ENCODE measurements at regions not wholly inside any gene's neighbourhood (a gene's known extent, or its start where the extent isn't known, plus 50 kb on each side); places are given as distances from the start of the nearest gene placed in this dataset.

DNA sequence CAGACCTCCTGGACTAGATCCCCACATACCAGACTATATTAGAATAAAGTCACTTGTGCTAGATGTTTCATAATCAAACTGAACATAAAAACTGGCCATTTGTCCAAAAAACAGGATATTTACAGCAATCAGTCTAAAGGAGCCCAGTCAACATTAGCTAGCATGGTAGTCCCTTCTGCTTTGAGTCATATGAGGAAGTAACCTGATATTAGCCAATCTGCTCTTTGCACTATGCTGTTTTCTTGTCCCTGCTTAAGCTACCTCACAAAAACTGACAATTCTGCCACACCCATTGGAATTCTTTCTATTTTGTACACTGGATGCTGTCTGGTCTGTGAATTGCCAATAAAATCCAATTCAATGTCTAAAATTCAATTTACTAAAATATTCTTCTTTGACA, 1824.2 kb downstream of the OLFM4 start:
- DNase-seq (ENCODE audit: low read depth, low spot score): no peak
- TF ChIP-seq FOXP2 (optimal IDR thresholded peaks at IDR 0.05; ENCODE audit: control extremely low read depth, extremely low read length, insufficient read depth) (no peak), POLR2AphosphoS5 (IDR thresholded peaks at IDR 0.05; ENCODE audit: borderline replicate concordance, low read depth, low read length) (no peak), EZH2 (IDR thresholded peaks at IDR 0.05) (no peak)
- H3K9me3 ChIP-seq (ENCODE audit: low read depth, low read length): no peaks in the 10 kb centered on the region
- no peak overlapping the region for H3K4me3 ChIP-seq
- no peak overlapping the region for H3K9ac ChIP-seq (ENCODE audit: insufficient read length)
- H3K27ac ChIP-seq: no peak overlapping the region
- H3K36me3 ChIP-seq (ENCODE audit: insufficient read depth, low read length): no peaks in the 10 kb centered on the region

DNA sequence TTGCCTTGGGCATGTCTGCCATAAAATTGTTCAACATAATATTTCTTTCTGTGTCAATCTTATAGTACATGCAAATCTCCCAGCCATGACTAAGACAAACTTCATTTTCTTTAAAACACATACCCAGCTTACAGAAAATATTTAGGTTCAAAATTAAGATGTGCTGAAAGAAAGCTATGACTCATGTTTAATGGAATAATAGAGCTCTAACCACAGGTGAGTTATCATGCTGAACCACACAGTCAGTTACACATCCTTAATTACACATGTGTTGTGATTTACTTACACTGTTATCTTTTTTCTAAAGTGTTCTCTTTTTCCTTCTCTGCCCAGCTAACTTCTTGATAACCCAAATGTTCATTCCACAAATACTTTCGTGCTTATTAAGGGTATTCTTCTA, 1831.2 kb downstream of the OLFM4 start:
- Histone ChIP-seq H3K9me3 (ENCODE audit: low read depth, low read length) (no peaks in the 10 kb centered on the region), H3K9ac (ENCODE audit: insufficient read length) (no peak overlapping the region), H3K36me3 (ENCODE audit: insufficient read depth, low read length) (no peaks in the 10 kb centered on the region), H3K4me3 (no peak overlapping the region), H3K27ac (no peak overlapping the region)
- TF ChIP-seq POLR2AphosphoS5 (IDR thresholded peaks at IDR 0.05; ENCODE audit: borderline replicate concordance, low read depth, low read length) (no peak), EZH2 (IDR thresholded peaks at IDR 0.05) (no peak), FOXP2 (optimal IDR thresholded peaks at IDR 0.05; ENCODE audit: control extremely low read depth, extremely low read length, insufficient read depth) (no peak)
- no peak for DNase-seq (ENCODE audit: low read depth, low spot score)

DNA sequence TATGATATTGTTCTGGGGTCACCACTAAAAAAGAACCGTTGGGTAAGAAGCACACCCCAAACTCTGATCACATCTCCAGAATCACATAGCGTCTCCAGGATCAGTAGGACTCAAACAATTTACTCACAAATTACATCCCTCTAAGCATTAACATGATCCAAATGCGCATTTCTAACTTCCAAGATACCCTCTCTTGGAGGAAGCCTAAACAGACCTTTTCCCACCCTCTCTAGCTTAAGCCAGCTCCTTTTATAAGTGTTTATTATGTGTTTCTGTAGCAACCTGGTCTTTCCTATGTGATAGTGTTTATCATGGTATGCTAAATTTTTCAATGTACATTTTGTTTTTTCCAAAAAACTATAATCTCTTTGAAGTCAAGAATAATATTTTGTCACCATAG, 1846.5 kb downstream of the OLFM4 start:
- TF ChIP-seq EZH2 (IDR thresholded peaks at IDR 0.05): no peak
- TF ChIP-seq POLR2AphosphoS5 (IDR thresholded peaks at IDR 0.05; ENCODE audit: borderline replicate concordance, low read depth, low read length): no peak
- no peak for TF ChIP-seq FOXP2 (optimal IDR thresholded peaks at IDR 0.05; ENCODE audit: control extremely low read depth, extremely low read length, insufficient read depth)
- no peaks in the 10 kb centered on the region for H3K36me3 ChIP-seq (ENCODE audit: insufficient read depth, low read length)
- H3K4me3 ChIP-seq: no peak overlapping the region
- no peak overlapping the region for H3K9ac ChIP-seq (ENCODE audit: insufficient read length)
- no peaks in the 10 kb centered on the region for H3K9me3 ChIP-seq (ENCODE audit: low read depth, low read length)
- no peak for DNase-seq (ENCODE audit: low read depth, low spot score)
- H3K27ac ChIP-seq: no peak overlapping the region

DNA sequence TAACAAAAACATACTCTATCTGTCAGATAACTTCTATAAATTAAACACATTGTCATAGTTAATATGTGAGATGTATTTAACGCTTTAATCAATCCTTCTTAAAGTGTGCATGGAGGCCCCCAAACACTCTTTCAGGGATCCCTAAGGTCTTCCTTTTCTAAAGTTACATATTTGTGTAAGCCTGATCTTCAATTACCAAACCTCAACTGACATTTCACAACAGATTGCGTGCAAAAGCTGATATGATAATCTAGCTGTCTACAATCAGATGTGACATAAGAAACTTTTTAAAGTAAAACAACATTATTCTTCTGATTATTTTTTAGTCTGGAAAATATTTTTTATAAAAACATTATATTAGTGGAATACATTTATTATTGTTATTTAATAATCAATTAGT, 1850.4 kb downstream of the OLFM4 start:
- Histone ChIP-seq H3K4me3 (no peak overlapping the region), H3K9ac (ENCODE audit: insufficient read length) (no peak overlapping the region), H3K36me3 (ENCODE audit: insufficient read depth, low read length) (no peaks in the 10 kb centered on the region), H3K27ac (no peak overlapping the region), H3K9me3 (ENCODE audit: low read depth, low read length) (no peaks in the 10 kb centered on the region)
- TF ChIP-seq FOXP2 (optimal IDR thresholded peaks at IDR 0.05; ENCODE audit: control extremely low read depth, extremely low read length, insufficient read depth): no peak
- no peak for TF ChIP-seq EZH2 (IDR thresholded peaks at IDR 0.05)
- TF ChIP-seq POLR2AphosphoS5 (IDR thresholded peaks at IDR 0.05; ENCODE audit: borderline replicate concordance, low read depth, low read length): no peak
- DNase-seq (ENCODE audit: low read depth, low spot score): no peak

DNA sequence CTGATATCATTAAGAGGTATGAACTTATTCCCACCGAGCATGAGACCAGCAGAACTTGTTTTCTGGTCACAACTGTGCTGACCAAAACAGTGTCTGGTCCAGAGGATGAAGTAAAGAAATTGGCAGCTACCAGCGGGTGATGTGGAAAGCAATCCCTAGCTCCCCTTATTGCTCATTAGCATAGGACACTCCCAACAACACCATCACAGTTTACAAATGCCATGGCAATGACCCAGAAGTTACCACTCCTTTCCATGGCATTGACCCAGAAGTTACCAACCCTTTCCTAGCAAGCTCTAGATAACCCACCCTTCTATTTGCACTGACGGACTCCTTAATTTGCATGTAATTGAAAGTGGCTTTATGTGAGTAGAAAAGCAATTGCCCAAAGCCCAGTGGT, 1856.1 kb downstream of the OLFM4 start:
- H3K27ac ChIP-seq: no peak overlapping the region
- DNase-seq (ENCODE audit: low read depth, low spot score): no peak
- no peaks in the 10 kb centered on the region for H3K9me3 ChIP-seq (ENCODE audit: low read depth, low read length)
- no peak overlapping the region for H3K9ac ChIP-seq (ENCODE audit: insufficient read length)
- no peak for TF ChIP-seq EZH2 (IDR thresholded peaks at IDR 0.05)
- H3K4me3 ChIP-seq: no peak overlapping the region
- H3K36me3 ChIP-seq (ENCODE audit: insufficient read depth, low read length): no peaks in the 10 kb centered on the region

DNA sequence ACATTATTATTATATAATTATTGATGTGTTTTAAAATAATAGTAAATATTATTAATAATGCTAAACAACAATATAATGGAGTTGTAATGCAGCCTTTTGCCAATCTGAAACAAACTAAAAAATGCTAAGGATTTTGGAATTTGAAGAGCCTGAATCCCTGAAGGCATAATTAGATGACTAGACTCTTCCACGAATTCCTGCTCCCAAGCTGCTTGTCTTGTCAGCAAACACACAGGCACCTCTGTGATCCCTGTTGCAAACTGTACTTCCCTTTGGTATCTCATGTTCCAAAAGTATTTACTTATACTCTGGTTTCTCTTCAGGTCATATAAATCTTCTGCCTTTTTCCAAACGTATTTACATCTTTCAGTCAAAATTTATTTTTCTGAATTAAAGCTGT, 1862.4 kb downstream of the OLFM4 start:
- no peak overlapping the region for H3K27ac ChIP-seq

DNA sequence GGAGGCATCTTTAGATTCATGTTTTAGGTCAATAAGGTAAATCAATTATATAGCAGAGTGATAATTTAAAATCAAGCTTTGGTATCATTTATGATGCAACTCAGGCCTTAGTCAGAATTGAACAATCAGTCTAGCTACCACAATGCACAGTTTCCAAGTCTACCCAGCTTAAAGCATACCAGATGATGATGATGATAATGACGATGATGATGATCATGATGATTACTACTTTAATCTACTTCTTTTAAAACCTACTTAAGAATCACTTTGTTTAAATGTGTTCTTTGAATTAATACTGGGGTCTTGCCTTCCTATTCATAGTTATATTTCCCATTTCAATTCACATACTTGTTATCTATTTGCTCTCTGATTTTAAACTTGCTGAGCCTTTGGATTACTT, 1872.7 kb downstream of the OLFM4 start:
- Histone ChIP-seq H3K4me3 (no peak overlapping the region), H3K36me3 (ENCODE audit: insufficient read depth, low read length) (no peaks in the 10 kb centered on the region), H3K9me3 (ENCODE audit: low read depth, low read length) (no peaks in the 10 kb centered on the region), H3K9ac (ENCODE audit: insufficient read length) (no peak overlapping the region), H3K27ac (no peak overlapping the region)
- TF ChIP-seq FOXP2 (optimal IDR thresholded peaks at IDR 0.05; ENCODE audit: control extremely low read depth, extremely low read length, insufficient read depth) (no peak), EZH2 (IDR thresholded peaks at IDR 0.05) (no peak), POLR2AphosphoS5 (IDR thresholded peaks at IDR 0.05; ENCODE audit: borderline replicate concordance, low read depth, low read length) (no peak)
- no peak for DNase-seq (ENCODE audit: low read depth, low spot score)

More for the DNA sequence above, 1862.4 kb downstream of the OLFM4 start:
- no peak for DNase-seq (ENCODE audit: low read depth, low spot score)
- no peak overlapping the region for H3K9ac ChIP-seq (ENCODE audit: insufficient read length)
- TF ChIP-seq FOXP2 (optimal IDR thresholded peaks at IDR 0.05; ENCODE audit: control extremely low read depth, extremely low read length, insufficient read depth): no peak
- no peak for TF ChIP-seq EZH2 (IDR thresholded peaks at IDR 0.05)
- TF ChIP-seq POLR2AphosphoS5 (IDR thresholded peaks at IDR 0.05; ENCODE audit: borderline replicate concordance, low read depth, low read length): no peak
- H3K4me3 ChIP-seq: no peak overlapping the region
- H3K36me3 ChIP-seq (ENCODE audit: insufficient read depth, low read length): no peaks in the 10 kb centered on the region
- H3K9me3 ChIP-seq (ENCODE audit: low read depth, low read length): no peaks in the 10 kb centered on the region

DNA sequence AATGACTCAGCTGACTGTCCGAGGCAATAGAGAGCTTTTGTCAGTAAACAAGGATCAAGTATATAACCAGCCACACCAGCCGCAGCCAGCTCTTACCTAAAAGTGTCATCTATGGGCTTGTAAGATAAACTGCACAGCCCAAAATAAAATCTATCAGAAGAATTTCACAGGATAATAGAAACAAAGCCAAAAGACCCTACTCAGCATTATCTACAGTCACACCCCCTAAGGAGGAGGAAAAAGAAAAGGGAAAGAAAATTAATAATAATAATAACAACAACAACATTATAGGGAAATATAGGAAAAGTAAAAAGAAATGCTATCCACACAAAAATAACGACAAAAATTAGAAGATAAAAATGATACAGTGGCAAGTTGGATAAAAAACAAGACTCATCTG, 1883.8 kb downstream of the OLFM4 start:
- H3K9me3 ChIP-seq (ENCODE audit: low read depth, low read length): no peaks in the 10 kb centered on the region
- no peak overlapping the region for H3K4me3 ChIP-seq
- TF ChIP-seq EZH2 (IDR thresholded peaks at IDR 0.05): no peak
- no peak for TF ChIP-seq FOXP2 (optimal IDR thresholded peaks at IDR 0.05; ENCODE audit: control extremely low read depth, extremely low read length, insufficient read depth)
- no peak for TF ChIP-seq POLR2AphosphoS5 (IDR thresholded peaks at IDR 0.05; ENCODE audit: borderline replicate concordance, low read depth, low read length)
- no peak overlapping the region for H3K27ac ChIP-seq
- H3K36me3 ChIP-seq (ENCODE audit: insufficient read depth, low read length): no peaks in the 10 kb centered on the region
- H3K9ac ChIP-seq (ENCODE audit: insufficient read length): no peak overlapping the region
- DNase-seq (ENCODE audit: low read depth, low spot score): no peak

DNA sequence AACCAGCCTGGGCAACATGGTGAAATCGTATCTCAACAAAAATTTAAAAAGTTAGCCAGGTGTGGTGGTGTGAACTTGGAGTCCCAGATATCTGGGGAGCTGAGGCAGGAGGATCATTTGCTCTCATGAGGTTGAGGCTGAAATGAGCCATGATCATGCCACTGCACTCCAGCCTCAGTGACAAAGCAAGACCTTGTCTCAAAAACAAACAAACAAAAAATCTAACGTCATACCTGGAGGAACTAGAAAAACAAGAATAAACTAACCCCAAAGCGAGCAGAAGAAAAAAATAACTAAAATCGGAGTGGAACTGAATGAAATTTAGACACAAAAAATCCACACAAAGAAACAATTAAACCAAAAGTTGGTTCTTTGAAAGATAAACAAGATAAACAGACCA, 1885.1 kb downstream of the OLFM4 start:
- TF ChIP-seq FOXP2 (optimal IDR thresholded peaks at IDR 0.05; ENCODE audit: control extremely low read depth, extremely low read length, insufficient read depth) (no peak), POLR2AphosphoS5 (IDR thresholded peaks at IDR 0.05; ENCODE audit: borderline replicate concordance, low read depth, low read length) (no peak), EZH2 (IDR thresholded peaks at IDR 0.05) (no peak)
- no peaks in the 10 kb centered on the region for H3K36me3 ChIP-seq (ENCODE audit: insufficient read depth, low read length)
- no peak overlapping the region for H3K27ac ChIP-seq
- no peaks in the 10 kb centered on the region for H3K9me3 ChIP-seq (ENCODE audit: low read depth, low read length)
- no peak overlapping the region for H3K4me3 ChIP-seq
- no peak overlapping the region for H3K9ac ChIP-seq (ENCODE audit: insufficient read length)
- no peak for DNase-seq (ENCODE audit: low read depth, low spot score)
